IPS-15b (cell line): ENCODE measurements at regions not wholly inside any gene's neighbourhood (a gene's known extent, or its start where the extent isn't known, plus 50 kb on each side); places are given as distances from the start of the nearest gene placed in this dataset.

ENCODE experiments used
- H3K27me3 ChIP-seq: one replicate; pipeline ENCODE4 v1.6.1; 2013; ENCODE audit warnings: low read length; ENCODE audit not compliant: control insufficient read depth, insufficient read depth
- H3K36me3 ChIP-seq: one replicate; pipeline ENCODE4 v1.6.1; 2013; ENCODE audit warnings: low read length; ENCODE audit not compliant: control insufficient read depth, insufficient read depth
- H3K4me1 ChIP-seq: one replicate; pipeline ENCODE4 v1.6.1; 2013; ENCODE audit warnings: mild to moderate bottlenecking, low read length; ENCODE audit not compliant: control insufficient read depth, insufficient read depth
- H3K4me3 ChIP-seq: one replicate; pipeline ENCODE4 v1.5.1; 2013; ENCODE audit warnings: low read depth, low read length
- H3K9ac ChIP-seq: one replicate; pipeline ENCODE4 v1.6.1; 2013; ENCODE audit warnings: low read depth, mild to moderate bottlenecking, low read length
- H3K9me3 ChIP-seq: one replicate; pipeline ENCODE4 v1.6.1; 2013; ENCODE audit warnings: mild to moderate bottlenecking, low read length; ENCODE audit not compliant: control insufficient read depth, insufficient read depth

DNA sequence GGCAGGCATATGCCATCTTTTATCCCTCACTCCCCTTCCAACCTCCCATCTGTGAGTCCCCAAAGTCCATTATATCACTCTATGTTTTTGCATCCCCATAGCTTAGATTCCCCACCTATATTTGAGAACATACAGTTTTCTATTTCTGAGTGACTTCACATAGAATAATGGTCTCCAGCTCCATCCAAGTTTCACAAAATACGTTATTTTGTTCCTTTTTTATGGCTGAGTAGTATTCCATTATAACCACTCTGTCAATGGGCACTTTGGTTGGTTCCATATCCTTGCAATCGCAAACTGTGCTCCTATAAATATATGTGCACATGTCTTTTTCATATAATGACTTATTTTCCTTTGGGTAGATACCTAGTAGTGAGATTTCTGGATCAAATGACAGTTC is 178.6 kb downstream of the GAS1 start:
- H3K27me3 ChIP-seq = no peaks in the 10 kb centered on the region

DNA sequence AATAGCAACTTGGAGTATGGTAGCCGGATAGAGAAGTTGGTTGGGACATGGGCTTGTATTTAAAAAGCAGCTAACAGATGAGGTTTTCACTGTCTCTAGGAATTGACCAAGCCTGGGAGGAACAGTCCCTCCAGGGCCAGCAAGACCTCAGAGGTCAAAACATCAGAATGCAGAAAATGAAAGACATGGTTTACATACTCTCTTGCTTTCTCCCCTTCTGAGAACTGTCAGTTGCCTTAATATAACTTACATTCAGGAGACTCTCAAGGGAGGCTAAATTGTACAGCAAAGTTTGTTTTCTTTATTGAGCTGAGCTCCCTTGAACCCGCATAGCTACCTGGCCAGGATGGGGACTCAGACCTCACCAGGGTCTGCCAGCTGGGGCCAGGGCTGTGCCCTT is 179.3 kb downstream of the GAS1 start:
- Histone ChIP-seq H3K9ac (no peak overlapping the region), H3K36me3 (no peaks in the 10 kb centered on the region), H3K4me1 (no peaks in the 10 kb centered on the region), H3K4me3 (no peak overlapping the region), H3K27me3 (no peaks in the 10 kb centered on the region), H3K9me3 (no peaks in the 10 kb centered on the region)

More for the DNA sequence above, 178.6 kb downstream of the GAS1 start:
- Histone ChIP-seq H3K4me1 (no peaks in the 10 kb centered on the region), H3K4me3 (no peak overlapping the region), H3K9me3 (no peaks in the 10 kb centered on the region), H3K36me3 (no peaks in the 10 kb centered on the region), H3K9ac (no peak overlapping the region)

DNA sequence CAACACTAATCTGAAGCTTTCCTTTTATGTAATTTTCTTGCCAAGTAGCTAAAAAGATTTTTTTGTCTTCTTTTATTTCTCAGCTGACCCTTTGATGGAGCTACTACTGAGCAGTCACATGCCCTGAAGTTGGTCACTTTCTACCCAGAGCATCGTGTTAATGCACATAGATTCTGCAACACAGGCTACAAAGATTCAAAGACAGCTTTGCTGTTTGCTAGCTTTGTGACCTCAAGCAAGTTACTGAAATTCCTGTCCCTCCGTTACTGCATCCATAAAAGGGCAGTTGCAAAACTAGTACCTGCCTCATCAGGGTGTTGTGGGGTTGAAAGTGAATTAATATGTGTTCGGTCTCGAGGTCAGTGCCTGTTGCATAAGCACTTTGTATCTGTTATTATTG is 179.9 kb downstream of the GAS1 start:
- H3K36me3 ChIP-seq = no peaks in the 10 kb centered on the region
- no peaks in the 10 kb centered on the region for H3K4me1 ChIP-seq
- no peaks in the 10 kb centered on the region for H3K27me3 ChIP-seq
- H3K9ac ChIP-seq = no peak overlapping the region
- no peak overlapping the region for H3K4me3 ChIP-seq
- no peaks in the 10 kb centered on the region for H3K9me3 ChIP-seq

DNA sequence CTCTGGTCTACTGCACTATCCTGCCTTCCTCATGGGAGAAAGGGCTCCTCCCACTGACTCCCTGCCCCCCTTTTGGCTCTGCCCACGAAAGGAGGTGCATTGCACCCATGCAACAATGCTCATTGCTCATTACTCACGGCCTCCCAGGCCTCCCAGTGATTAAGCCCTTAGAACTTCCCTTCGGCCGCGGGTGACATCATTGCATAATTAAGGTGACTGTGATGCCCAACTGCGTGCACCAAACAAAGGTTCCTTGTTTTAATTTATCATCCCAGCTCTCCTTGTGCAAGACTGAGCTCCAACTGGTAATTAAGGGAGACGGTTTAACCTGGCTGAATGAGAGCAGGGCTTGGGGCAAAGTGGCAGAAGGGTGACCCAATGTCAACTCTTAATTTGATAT is 180.4 kb downstream of the GAS1 start:
- Histone ChIP-seq H3K27me3 (no peaks in the 10 kb centered on the region), H3K36me3 (no peaks in the 10 kb centered on the region), H3K9ac (no peak overlapping the region), H3K4me3 (no peak overlapping the region), H3K4me1 (no peaks in the 10 kb centered on the region), H3K9me3 (no peaks in the 10 kb centered on the region)

DNA sequence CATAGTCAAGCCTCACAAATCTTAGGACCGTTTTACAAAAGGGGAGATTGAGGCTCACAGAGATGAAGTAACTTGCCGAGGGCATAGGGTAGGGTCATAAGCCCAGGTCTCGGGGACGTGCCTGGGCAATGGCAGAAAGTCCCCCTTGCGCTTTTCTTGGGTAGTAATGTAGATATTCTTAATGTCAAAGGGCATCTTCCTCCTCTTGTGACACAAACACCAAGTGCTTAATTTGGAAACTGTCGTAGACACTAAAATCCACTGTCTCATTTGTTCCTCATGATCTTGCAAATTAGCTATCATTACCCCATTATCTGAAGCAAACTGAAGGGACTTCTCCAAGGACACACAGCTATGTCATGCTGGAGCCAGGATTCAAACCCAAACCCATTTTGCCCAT is 180.8 kb downstream of the GAS1 start:
- no peak overlapping the region for H3K4me3 ChIP-seq
- H3K4me1 ChIP-seq = no peaks in the 10 kb centered on the region
- H3K27me3 ChIP-seq = no peaks in the 10 kb centered on the region

DNA sequence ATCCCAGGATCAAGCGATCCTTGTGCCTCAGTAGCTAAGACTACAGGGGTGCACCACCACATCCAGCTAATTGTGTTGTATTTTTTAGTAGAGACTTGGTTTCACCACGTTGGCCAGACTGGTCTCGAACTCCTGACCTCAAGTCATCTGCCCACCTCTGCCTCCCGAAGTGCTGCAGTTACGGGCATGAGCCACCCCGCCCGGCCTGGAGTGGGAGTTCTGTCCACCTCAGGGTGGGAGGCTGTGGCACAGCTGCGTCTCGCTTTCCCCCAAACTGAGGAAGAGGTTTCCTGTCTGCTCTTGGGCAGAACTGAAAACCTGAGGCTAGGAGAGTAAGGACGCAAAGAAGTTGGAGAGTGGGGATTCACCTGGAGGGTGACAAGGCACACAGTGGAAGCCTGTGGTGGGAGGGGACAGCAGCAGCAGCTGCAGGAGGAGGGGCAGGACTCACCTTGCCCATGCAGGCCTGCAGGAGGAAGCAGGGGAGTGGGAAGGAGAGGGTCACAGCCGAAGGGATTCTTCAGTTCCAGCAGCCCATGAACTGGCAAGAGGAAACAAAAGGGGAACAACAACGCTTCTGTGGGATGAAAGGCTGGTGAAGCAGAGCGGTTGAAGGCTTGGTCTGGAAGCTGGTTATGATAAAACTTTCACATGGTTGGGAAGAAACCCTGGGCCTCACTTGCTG is 181.4 kb downstream of the GAS1 start:
- Histone ChIP-seq H3K4me1 (no peaks in the 10 kb centered on the region), H3K9ac (no peak overlapping the region), H3K9me3 (no peaks in the 10 kb centered on the region), H3K4me3 (no peak overlapping the region), H3K36me3 (no peaks in the 10 kb centered on the region), H3K27me3 (no peaks in the 10 kb centered on the region)

More for the DNA sequence above, 180.8 kb downstream of the GAS1 start:
- no peaks in the 10 kb centered on the region for H3K9me3 ChIP-seq
- no peaks in the 10 kb centered on the region for H3K36me3 ChIP-seq
- H3K9ac ChIP-seq = no peak overlapping the region

DNA sequence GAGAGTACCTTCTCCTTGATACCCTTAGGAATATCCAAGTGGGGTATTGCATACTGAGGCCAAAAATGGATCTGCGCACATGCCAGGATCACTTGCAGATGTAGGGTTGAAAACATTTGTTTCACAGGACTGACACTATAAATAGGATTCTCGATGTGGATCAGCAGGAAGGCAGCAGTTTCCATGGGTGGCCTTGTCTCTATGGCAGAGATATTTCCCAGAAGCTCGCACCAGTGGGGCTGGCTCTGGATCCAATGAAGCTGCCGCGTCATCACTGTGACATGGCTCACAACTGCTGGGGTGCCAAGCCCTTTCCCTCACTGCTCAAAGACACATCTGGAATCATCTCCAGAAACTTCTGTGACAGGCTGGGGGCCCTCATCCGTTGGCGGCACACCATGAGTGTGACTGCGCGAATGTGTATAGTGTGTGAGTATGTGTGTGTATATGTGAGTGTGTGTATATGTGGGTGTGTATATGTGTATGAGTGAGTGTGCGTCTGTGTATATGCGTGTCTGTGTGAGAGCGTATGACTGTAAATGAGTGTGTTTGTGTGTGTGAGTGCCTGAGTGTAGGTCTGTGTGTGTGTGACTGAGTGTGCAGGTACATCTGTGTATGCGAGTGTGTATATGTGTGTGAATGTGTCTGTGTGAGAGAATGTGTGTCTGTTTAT is 182.5 kb downstream of the GAS1 start:
- H3K27me3 ChIP-seq = no peaks in the 10 kb centered on the region
- H3K4me1 ChIP-seq = no peaks in the 10 kb centered on the region
- no peak overlapping the region for H3K9ac ChIP-seq
- H3K36me3 ChIP-seq = no peaks in the 10 kb centered on the region
- H3K4me3 ChIP-seq = no peak overlapping the region
- no peaks in the 10 kb centered on the region for H3K9me3 ChIP-seq

DNA sequence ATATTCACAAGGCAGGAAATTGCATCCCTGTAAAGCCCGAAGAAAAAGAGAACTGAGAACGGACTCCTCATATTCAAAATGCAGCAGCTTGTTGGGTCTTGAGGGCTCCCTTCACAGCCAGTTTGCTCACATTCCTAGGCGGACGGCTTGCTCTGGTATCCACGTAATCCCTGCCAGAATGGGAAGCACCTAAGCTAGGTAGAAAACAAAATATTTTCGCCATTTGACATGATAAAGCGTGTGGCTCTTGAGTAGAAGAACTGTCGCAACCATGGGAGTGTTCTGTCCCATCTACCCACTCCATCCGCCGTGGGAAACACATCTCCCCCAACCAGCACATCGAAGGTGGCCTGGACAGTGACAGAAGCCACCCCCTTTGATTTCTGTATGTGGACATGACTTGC is 183.1 kb downstream of the GAS1 start:
- no peaks in the 10 kb centered on the region for H3K27me3 ChIP-seq
- no peaks in the 10 kb centered on the region for H3K36me3 ChIP-seq
- no peaks in the 10 kb centered on the region for H3K4me1 ChIP-seq
- no peak overlapping the region for H3K4me3 ChIP-seq
- H3K9me3 ChIP-seq = no peaks in the 10 kb centered on the region
- H3K9ac ChIP-seq = no peak overlapping the region

DNA sequence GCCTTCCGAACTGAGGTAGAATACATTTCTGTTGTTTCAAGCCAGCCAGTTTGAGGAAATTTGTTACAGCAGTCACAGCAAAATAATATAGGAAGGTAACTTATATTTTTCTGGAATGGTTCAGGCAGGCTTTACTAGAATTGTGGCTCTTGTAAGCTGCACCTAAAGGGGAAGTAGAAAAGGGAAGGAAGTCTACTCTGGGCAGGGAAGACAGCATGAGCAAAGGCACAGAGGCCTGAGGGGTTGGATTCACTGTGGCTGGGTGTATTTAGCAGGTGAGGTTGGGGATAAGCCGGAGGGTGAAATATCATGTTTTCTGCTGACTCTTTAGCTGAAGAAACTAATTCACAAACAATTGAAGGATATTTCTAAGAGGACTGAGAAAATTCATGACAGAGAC is 183.5 kb downstream of the GAS1 start:
- no peaks in the 10 kb centered on the region for H3K27me3 ChIP-seq
- H3K4me1 ChIP-seq = no peaks in the 10 kb centered on the region
- H3K9ac ChIP-seq = no peak overlapping the region
- H3K9me3 ChIP-seq = no peaks in the 10 kb centered on the region
- H3K36me3 ChIP-seq = no peaks in the 10 kb centered on the region
- H3K4me3 ChIP-seq = no peak overlapping the region

DNA sequence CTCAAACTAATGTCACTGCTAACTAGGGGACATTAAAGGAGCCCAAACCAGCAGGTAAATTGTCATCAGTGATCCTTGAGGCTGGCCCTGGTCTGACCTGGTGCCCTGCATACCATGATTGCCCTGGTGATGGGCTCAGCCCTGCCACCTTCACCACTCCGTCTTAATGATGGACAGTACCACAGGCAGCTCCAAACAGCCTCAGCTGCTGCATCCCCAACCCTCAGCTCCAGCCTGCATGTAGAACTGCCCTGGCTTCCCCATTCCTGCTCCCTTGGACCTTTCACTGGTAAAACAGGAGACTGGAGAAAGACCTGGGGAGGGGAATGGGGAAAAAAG is 190.0 kb downstream of the GAS1 start:
- no peaks in the 10 kb centered on the region for H3K4me1 ChIP-seq
- no peaks in the 10 kb centered on the region for H3K9me3 ChIP-seq
- H3K4me3 ChIP-seq = no peak overlapping the region
- no peak overlapping the region for H3K9ac ChIP-seq
- H3K27me3 ChIP-seq = no peaks in the 10 kb centered on the region
- no peaks in the 10 kb centered on the region for H3K36me3 ChIP-seq

DNA sequence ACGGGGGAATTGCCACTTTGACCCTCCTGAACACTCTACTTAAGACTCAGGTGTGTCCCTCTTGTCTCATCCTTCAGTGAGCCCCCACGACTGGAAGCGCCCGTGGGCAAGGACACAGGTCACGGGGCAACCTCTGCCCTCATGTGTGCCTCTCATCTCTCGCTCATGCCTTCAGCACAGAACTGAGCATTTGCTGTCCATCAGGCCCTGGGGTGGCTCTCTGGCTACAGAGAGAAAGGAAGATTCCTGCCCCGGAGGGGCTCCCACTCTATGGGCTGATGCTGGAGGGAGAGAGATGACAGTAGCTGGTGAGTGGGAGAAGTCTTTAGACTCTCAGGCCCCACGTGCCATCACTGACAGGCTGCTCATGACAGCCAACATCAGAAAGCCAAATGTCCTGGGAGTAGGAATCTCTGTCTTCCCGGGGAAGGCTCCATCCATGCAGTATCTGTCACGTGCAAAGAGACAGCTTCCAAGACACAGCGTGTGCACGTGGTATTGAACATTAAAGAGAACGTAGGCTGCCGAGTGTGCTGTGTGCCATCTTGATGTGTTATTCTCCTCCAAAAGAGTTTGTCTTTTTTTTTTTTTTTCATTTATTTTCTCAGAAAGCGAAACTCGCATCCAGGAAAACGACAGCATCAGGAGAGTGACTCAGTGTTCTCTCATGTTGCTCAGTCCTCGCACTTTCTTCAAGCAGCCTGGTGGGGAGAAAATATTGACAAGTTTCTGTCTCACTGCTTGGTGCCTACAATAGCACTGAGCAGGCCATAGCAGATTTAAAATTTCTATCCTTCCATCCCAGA is 190.5 kb downstream of the GAS1 start:
- H3K9me3 ChIP-seq = no peaks in the 10 kb centered on the region

DNA sequence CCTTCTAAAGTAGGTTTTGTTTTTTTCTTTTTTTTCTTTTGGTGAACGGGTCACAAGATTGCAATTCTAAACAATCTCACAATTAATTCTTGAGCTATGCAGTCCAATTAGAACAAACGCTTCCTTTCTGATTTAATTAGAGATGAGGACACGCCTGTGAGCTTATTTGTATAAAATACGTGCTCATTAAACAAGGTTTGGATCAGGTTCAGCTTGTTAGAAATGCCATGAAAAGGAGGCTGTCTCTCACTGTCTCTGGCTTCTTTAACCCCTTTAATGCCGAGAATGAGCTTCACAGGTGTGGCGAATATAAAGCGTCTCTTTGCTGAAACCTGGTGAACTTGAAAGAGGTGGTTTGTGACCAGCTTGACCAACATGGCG is 191.8 kb downstream of the GAS1 start:
- Histone ChIP-seq H3K4me1 (no peaks in the 10 kb centered on the region), H3K27me3 (no peaks in the 10 kb centered on the region), H3K4me3 (no peak overlapping the region), H3K9me3 (no peaks in the 10 kb centered on the region), H3K36me3 (no peaks in the 10 kb centered on the region), H3K9ac (no peak overlapping the region)

More for the DNA sequence above, 190.5 kb downstream of the GAS1 start:
- Histone ChIP-seq H3K4me1 (no peaks in the 10 kb centered on the region), H3K4me3 (no peak overlapping the region), H3K9ac (no peak overlapping the region), H3K36me3 (no peaks in the 10 kb centered on the region), H3K27me3 (no peaks in the 10 kb centered on the region)
